CD4-positive, alpha-beta T cell (primary cell): ENCODE measurements at regions not wholly inside any gene's neighbourhood (a gene's known extent, or its start where the extent isn't known, plus 50 kb on each side); places are given as distances from the start of the nearest gene placed in this dataset.

ENCODE experiments used
- ATAC-seq: fragments of 200-7000 bp; cut with Tn5 transposase; one replicate; pipeline ENCODE4 v1.10.0; 2022; ENCODE audit warnings: mild to moderate bottlenecking; ENCODE audit not compliant: poor library complexity
- CTCF ChIA-PET: fragments of 350-600 bp; sonication (Branson Sonifier 250); formaldehyde crosslinking; loops from one replicate; lab custom pipeline; 2021; ENCODE audit warnings: antibody characterized with exemption, inconsistent platforms; lab: Charles Lee
- POLR2A ChIA-PET: fragments of 350-600 bp; sonication (Branson Sonifier 250); formaldehyde crosslinking; loops from one replicate; lab custom pipeline; 2021; ENCODE audit warnings: antibody characterized with exemption, inconsistent platforms; lab: Charles Lee
- DNase-seq, 14 experiments: peaks; one replicate each; pipeline ENCODE4 v3.0.0-alpha.2; 2013 to 2020; ENCODE audit warnings: mixed read lengths in 2 of 14
- H3K27ac ChIP-seq, 2 donors: one replicate each; pipeline versions ENCODE4 v1.5.1 to v1.7.0; 2013; ENCODE audit warnings: low read length in 2 of 2, low read depth in 1 of 2, mild to moderate bottlenecking in 1 of 2
- H3K27me3 ChIP-seq, 2 experiments: 1 replicate in 1 of 2; 2 replicates in 1 of 2; pipeline versions ENCODE4 v1.6.1 to v1.7.0; 2013; ENCODE audit warnings: low read length in 2 of 2, control low read depth in 1 of 2, mild to moderate bottlenecking in 1 of 2, moderate library complexity in 1 of 2; ENCODE audit not compliant: insufficient read depth in 2 of 2, control insufficient read depth in 1 of 2
- H3K36me3 ChIP-seq: one replicate; pipeline ENCODE4 v1.6.1; 2013; ENCODE audit warnings: low read length, control low read depth; ENCODE audit not compliant: insufficient read depth
- H3K4me1 ChIP-seq: one replicate; pipeline ENCODE4 v1.6.1; 2013; ENCODE audit warnings: low read length, control low read depth; ENCODE audit not compliant: insufficient read depth
- H3K4me3 ChIP-seq: one replicate; pipeline ENCODE4 v1.5.1; 2013; ENCODE audit warnings: mild to moderate bottlenecking, low read length, moderate library complexity
- H3K9me3 ChIP-seq, 2 experiments: 1 replicate in 1 of 2; 2 replicates in 1 of 2; pipeline versions ENCODE4 v1.6.1 to v1.7.0; 2013; ENCODE audit warnings: low read length in 2 of 2, mild to moderate bottlenecking in 2 of 2, control low read depth in 1 of 2, moderate library complexity in 1 of 2; ENCODE audit not compliant: control insufficient read depth in 1 of 2, insufficient read depth in 1 of 2
- H3K27ac Mint-ChIP-seq: one replicate; pipeline ENCODE4 v1.8.0; 2020; ENCODE audit warnings: mixed read lengths
- H3K27me3 Mint-ChIP-seq: one replicate; pipeline ENCODE4 v1.8.0; 2021; ENCODE audit warnings: mixed read lengths
- H3K36me3 Mint-ChIP-seq: one replicate; pipeline ENCODE4 v1.8.0; 2021; ENCODE audit warnings: low read depth, mixed read lengths
- H3K4me1 Mint-ChIP-seq: one replicate; pipeline ENCODE4 v1.8.0; 2021; ENCODE audit warnings: low read depth, mixed read lengths
- H3K4me3 Mint-ChIP-seq: one replicate; pipeline ENCODE4 v1.8.0; 2020; ENCODE audit warnings: mild to moderate bottlenecking, mixed read lengths
- H3K9me3 Mint-ChIP-seq: one replicate; pipeline ENCODE4 v1.8.0; 2020; ENCODE audit warnings: mixed read lengths
- intact Hi-C, 2 experiments: fragments of 100-400 bp; cut with DNase I in 1 of 2; cut with micrococcal nuclease in 1 of 2; formaldehyde crosslinking; loops; one replicate each; pipeline versions ENCODE4 v1.15.1 to v1.9.0; 2023 to 2025; cut with DNase I, micrococcal nuclease
- TF ChIP-seq, protein P1 (sequence below): fragments of 200-600 bp; IDR thresholded peaks from one replicate; pipeline ENCODE4 v1.8.0; 2022; ENCODE audit warnings: antibody characterized with exemption, mild to moderate bottlenecking

DNA sequence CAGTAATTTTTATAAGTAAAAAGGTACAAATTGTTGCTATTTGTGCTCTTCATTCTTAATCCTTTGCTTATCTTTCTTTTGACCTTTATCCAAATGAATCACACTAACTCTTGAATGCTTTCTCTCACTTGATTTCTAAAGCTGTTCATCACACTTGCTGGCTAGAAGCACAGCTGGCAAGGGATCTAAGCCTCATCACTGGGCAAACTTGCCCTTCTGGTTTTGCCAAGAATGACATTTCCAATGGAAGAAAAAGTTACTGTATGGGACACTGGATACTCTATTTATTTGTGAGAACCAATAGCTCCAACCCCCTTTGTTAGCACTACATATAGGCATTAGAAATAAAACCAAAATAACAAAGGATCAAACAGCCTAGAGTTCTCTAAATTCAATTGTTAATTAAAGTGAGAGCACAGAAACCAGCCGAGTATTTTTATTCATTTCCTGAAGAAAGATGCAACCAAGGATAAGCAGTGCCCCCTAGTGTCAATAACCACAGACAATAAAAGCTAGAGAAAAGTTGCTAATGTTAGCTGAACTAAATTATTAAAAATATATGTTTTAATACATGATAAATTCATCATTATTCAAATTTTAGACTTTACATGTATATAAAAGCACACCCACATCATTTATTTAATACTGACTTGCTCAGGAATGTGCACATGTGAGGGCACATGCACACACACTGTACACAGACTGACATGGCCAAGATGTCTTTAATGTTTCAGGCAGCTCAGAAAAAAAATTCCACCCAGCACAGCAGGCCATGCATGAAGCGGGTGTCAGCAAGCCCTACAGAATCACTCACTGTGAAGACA is 59.8 kb upstream of the POU5F2 start:
- Mint-ChIP-seq H3K36me3 (peaks cover 13% of the 10 kb centered on the region), H3K27me3 (no peaks in the 10 kb centered on the region), H3K27ac (no peak overlapping the region), H3K9me3 (no peaks in the 10 kb centered on the region), H3K4me1 (no peaks in the 10 kb centered on the region), H3K4me3 (no peak overlapping the region)
- Histone ChIP-seq H3K4me1 (no peaks in the 10 kb centered on the region), H3K4me3 (no peak overlapping the region), H3K27me3 (no peaks in the 10 kb centered on the region), H3K36me3 (no peaks in the 10 kb centered on the region), H3K9me3 (no peaks in the 10 kb centered on the region), H3K27ac (no peak overlapping the region)
- DNase-seq (peak in 4 of 14 experiments; percentile 20 to 64 (median 59)), ATAC-seq (no peak)
- ChIA-PET POLR2A (no interaction called here), CTCF (interaction anchor here (0.8 to 1.3 kb wide), 7 partner anchors 9 to 218 kb away, joined by 3 to 11 read pairs (median 4); partner anchors contain the start of gene NR2F1)
- TF ChIP-seq, protein P1, sequence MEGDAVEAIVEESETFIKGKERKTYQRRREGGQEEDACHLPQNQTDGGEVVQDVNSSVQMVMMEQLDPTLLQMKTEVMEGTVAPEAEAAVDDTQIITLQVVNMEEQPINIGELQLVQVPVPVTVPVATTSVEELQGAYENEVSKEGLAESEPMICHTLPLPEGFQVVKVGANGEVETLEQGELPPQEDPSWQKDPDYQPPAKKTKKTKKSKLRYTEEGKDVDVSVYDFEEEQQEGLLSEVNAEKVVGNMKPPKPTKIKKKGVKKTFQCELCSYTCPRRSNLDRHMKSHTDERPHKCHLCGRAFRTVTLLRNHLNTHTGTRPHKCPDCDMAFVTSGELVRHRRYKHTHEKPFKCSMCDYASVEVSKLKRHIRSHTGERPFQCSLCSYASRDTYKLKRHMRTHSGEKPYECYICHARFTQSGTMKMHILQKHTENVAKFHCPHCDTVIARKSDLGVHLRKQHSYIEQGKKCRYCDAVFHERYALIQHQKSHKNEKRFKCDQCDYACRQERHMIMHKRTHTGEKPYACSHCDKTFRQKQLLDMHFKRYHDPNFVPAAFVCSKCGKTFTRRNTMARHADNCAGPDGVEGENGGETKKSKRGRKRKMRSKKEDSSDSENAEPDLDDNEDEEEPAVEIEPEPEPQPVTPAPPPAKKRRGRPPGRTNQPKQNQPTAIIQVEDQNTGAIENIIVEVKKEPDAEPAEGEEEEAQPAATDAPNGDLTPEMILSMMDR, result peak; percentile 70
- intact Hi-C loops, result loop anchor here (1.0 to 2.0 kb wide), 3 partner anchors 194 to 220 kb away; partner anchors contain the start of gene NR2F1-AS1 (in 2 of the 2)

DNA sequence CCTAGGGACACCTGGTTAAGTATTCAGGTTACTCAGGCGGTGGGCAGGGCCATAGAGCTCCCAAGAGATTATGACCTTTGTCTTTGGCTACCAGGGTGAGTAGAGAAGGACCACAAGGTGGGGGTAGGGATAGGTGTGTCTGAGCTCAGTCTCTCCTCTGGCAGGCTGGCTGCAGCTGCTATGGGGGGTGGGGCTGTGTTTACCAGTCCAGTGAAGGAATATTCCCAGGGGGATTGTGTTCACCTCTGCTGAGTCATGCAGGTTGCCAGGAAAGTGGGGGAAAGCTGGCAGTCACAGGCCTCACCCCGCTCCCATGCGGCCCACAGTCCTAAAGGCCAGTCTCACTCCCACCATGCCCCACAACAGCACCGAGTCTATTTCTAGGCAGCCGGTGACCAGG is 53.6 kb upstream of the POU5F2 start:
- H3K27ac Mint-ChIP-seq, result no peak overlapping the region
- POLR2A ChIA-PET, result no interaction called here

DNA sequence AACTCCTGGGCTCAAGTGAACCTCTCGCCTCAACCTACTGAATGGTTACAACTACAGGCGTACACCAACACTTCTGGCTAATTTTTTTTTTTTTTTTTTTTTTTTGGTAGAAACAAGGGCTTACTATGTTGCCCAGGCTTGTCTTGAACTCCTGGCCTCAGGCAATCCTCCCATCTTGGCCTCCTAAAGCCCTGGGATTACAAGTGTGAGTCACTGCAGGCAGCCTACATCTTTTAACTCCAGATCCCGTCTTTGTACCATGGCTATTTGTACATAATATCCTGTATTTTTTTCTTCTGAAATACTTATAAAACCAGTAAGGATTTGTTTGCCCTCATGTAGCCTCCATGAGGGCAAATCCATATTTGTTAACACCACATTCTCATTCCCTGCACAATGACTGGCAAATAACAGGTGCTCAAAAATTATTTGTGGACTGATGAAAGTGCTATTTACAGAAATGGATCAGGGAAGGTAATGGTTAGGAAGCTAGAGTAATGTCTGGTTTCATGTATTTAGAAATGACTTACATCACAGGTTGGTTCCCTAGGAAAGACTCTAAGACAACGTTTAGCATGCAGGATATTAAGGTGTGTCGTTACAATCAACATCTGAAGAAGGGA is 51.9 kb upstream of the POU5F2 start:
- peaks cover 0 to 4% of the 10 kb centered on the region in 2 experiments for H3K9me3 ChIP-seq
- H3K27ac Mint-ChIP-seq, result no peak overlapping the region
- DNase-seq (no peak), ATAC-seq (no peak)
- no peaks in the 10 kb centered on the region for H3K27me3 ChIP-seq
- intact Hi-C loops, result no loop called here
- ChIA-PET CTCF (no interaction called here), POLR2A (no interaction called here)
- H3K27ac ChIP-seq, result no peak overlapping the region
- no peak overlapping the region for H3K4me3 Mint-ChIP-seq
- H3K36me3 ChIP-seq, result peaks cover 3% of the 10 kb centered on the region
- no peaks in the 10 kb centered on the region for H3K4me1 ChIP-seq
- peaks cover 37% of the 10 kb centered on the region for H3K36me3 Mint-ChIP-seq
- H3K4me1 Mint-ChIP-seq, result no peaks in the 10 kb centered on the region
- H3K27me3 Mint-ChIP-seq, result no peaks in the 10 kb centered on the region
- H3K4me3 ChIP-seq, result no peak overlapping the region
- no peaks in the 10 kb centered on the region for H3K9me3 Mint-ChIP-seq
- TF ChIP-seq, protein P1, result no peak

More for the DNA sequence above, 53.6 kb upstream of the POU5F2 start:
- intact Hi-C loops, result no loop called here
- no peak for ATAC-seq
- Mint-ChIP-seq H3K4me3 (no peak overlapping the region), H3K36me3 (peaks cover 40% of the 10 kb centered on the region), H3K9me3 (no peaks in the 10 kb centered on the region), H3K4me1 (no peaks in the 10 kb centered on the region), H3K27me3 (no peaks in the 10 kb centered on the region)
- no peak overlapping the region for H3K4me3 ChIP-seq
- CTCF ChIA-PET, result no interaction called here
- H3K4me1 ChIP-seq, result no peaks in the 10 kb centered on the region
- no peak for DNase-seq
- peaks cover 0 to 4% of the 10 kb centered on the region in 2 experiments for H3K9me3 ChIP-seq
- TF ChIP-seq, protein P1, result no peak
- H3K27me3 ChIP-seq, result no peaks in the 10 kb centered on the region
- peaks cover 3% of the 10 kb centered on the region for H3K36me3 ChIP-seq
- no peak overlapping the region for H3K27ac ChIP-seq
